H9 (cell line): ENCODE measurements at regions not wholly inside any gene's neighbourhood (a gene's known extent, or its start where the extent isn't known, plus 50 kb on each side); places are given as distances from the start of the nearest gene placed in this dataset.

Source experiments
- DNase-seq: peaks from one replicate; pipeline ENCODE4 v3.0.0-alpha.2; 2017
- H2AFZ ChIP-seq: one replicate; pipeline ENCODE4 v1.6.1; 2013; ENCODE audit warnings: mild to moderate bottlenecking, low read length, control low read depth, moderate library complexity
- H2AK5ac ChIP-seq: 2 replicates; pipeline ENCODE4 v1.6.1; 2013; ENCODE audit warnings: low read length, control low read depth, mixed read lengths; ENCODE audit not compliant: insufficient read length
- H2BK120ac ChIP-seq: one replicate; pipeline ENCODE4 v1.6.1; 2013; ENCODE audit warnings: low read depth, mild to moderate bottlenecking, low read length, control low read depth, inconsistent platforms; ENCODE audit not compliant: poor library complexity, severe bottlenecking
- H2BK12ac ChIP-seq: 2 replicates; pipeline ENCODE4 v1.6.1; 2013; ENCODE audit warnings: low read length, control low read depth, mixed read lengths, low read depth; ENCODE audit not compliant: insufficient read length
- H2BK15ac ChIP-seq: 2 replicates; pipeline ENCODE4 v1.6.1; 2013; ENCODE audit warnings: low read depth, low read length, control low read depth
- H2BK20ac ChIP-seq: one replicate; pipeline ENCODE4 v1.6.1; 2013; ENCODE audit warnings: low read depth, mild to moderate bottlenecking, low read length, control low read depth, inconsistent platforms; ENCODE audit not compliant: poor library complexity, severe bottlenecking
- H2BK5ac ChIP-seq: 2 replicates; pipeline ENCODE4 v1.6.1; 2013; ENCODE audit warnings: low read length, control low read depth, mixed read lengths; ENCODE audit not compliant: insufficient read length
- H3K14ac ChIP-seq: 2 replicates; pipeline ENCODE4 v1.6.1; 2013; ENCODE audit warnings: low read length, control low read depth; ENCODE audit not compliant: insufficient read depth
- H3K18ac ChIP-seq: 2 replicates; pipeline ENCODE4 v1.6.1; 2013; ENCODE audit warnings: low read depth, mild to moderate bottlenecking, mixed read lengths, low read length, control low read depth; ENCODE audit not compliant: insufficient read length
- H3K23ac ChIP-seq: 2 replicates; pipeline ENCODE4 v1.6.1; 2013; ENCODE audit warnings: low read length, control low read depth, mixed read lengths, low read depth; ENCODE audit not compliant: insufficient read length
- H3K23me2 ChIP-seq: 2 replicates; pipeline ENCODE4 v1.6.1; 2013; ENCODE audit warnings: low read depth, mild to moderate bottlenecking, mixed read lengths, low read length, control low read depth; ENCODE audit not compliant: insufficient read length, poor library complexity, severe bottlenecking
- H3K27ac ChIP-seq: 2 replicates; pipeline ENCODE4 v1.5.1; 2013; ENCODE audit warnings: low read length, control low read depth, mixed read lengths, low read depth; ENCODE audit not compliant: insufficient read length
- H3K27me3 ChIP-seq: 2 replicates; pipeline ENCODE4 v1.6.1; 2013; ENCODE audit warnings: low read length, control low read depth, inconsistent platforms; ENCODE audit not compliant: insufficient read depth
- H3K4ac ChIP-seq: 2 replicates; pipeline ENCODE4 v1.6.1; 2013; ENCODE audit warnings: low read depth, mild to moderate bottlenecking, control low read depth, inconsistent platforms, low read length, moderate library complexity
- H3K4me1 ChIP-seq: 2 replicates; pipeline ENCODE4 v1.6.1; 2013; ENCODE audit warnings: low read length, control low read depth, inconsistent platforms; ENCODE audit not compliant: insufficient read depth
- H3K4me2 ChIP-seq: 2 replicates; pipeline ENCODE4 v1.6.1; 2013; ENCODE audit warnings: low read length, control low read depth, mixed read lengths; ENCODE audit not compliant: insufficient read length, insufficient read depth
- H3K56ac ChIP-seq: 2 replicates; pipeline ENCODE4 v1.6.1; 2013; ENCODE audit warnings: low read depth, mild to moderate bottlenecking, mixed read lengths, low read length, control low read depth; ENCODE audit not compliant: insufficient read length
- H3K79me1 ChIP-seq: 2 replicates; pipeline ENCODE4 v1.6.1; 2013; ENCODE audit warnings: low read depth, mild to moderate bottlenecking, moderate library complexity, low read length, control low read depth, inconsistent platforms; ENCODE audit not compliant: insufficient read depth, poor library complexity, severe bottlenecking
- H3K79me2 ChIP-seq: 2 replicates; pipeline ENCODE4 v1.6.1; 2013; ENCODE audit warnings: low read length, control low read depth, inconsistent platforms; ENCODE audit not compliant: insufficient read depth
- H3K9ac ChIP-seq: 2 replicates; pipeline ENCODE4 v1.6.1; 2013; ENCODE audit warnings: low read length, control low read depth, mixed read lengths; ENCODE audit not compliant: insufficient read length; ENCODE audit errors: extremely low read depth
- H3K9me3 ChIP-seq: one replicate; pipeline ENCODE4 v1.6.1; 2013; ENCODE audit warnings: low read depth, low read length, inconsistent platforms; ENCODE audit not compliant: control insufficient read depth
- H3T11ph ChIP-seq: one replicate; pipeline ENCODE4 v1.6.1; 2013; ENCODE audit warnings: mild to moderate bottlenecking, low read length, control low read depth, inconsistent platforms
- H4K20me1 ChIP-seq: one replicate; pipeline ENCODE4 v1.6.1; 2013; ENCODE audit not compliant: control insufficient read depth, insufficient read length, insufficient read depth
- H4K5ac ChIP-seq: 2 replicates; pipeline ENCODE4 v1.6.1; 2013; ENCODE audit warnings: low read depth, mild to moderate bottlenecking, mixed read lengths, low read length, control low read depth; ENCODE audit not compliant: insufficient read length
- H4K8ac ChIP-seq: replicated peaks from 2 replicates; pipeline ENCODE4 v1.6.1; 2013; ENCODE audit warnings: low read length, control low read depth, mixed read lengths, low read depth; ENCODE audit not compliant: insufficient read length
- H4K91ac ChIP-seq: 2 replicates; pipeline ENCODE4 v1.6.1; 2013; ENCODE audit warnings: low read depth, mild to moderate bottlenecking, moderate library complexity, mixed read lengths, low read length, control low read depth; ENCODE audit not compliant: insufficient read length
- H3K27ac Mint-ChIP-seq, 3 experiments: 2 replicates in 2 of 3; 3 replicates in 1 of 3; pipeline ENCODE4 v1.8.0; 2020 to 2021; ENCODE audit warnings: mixed read lengths in 3 of 3, mild to moderate bottlenecking in 1 of 3, moderate library complexity in 1 of 3
- H3K27me3 Mint-ChIP-seq: 2 replicates; pipeline ENCODE4 v1.8.0; 2021; ENCODE audit warnings: low read depth, mild to moderate bottlenecking, moderate library complexity, mixed read lengths
- H3K36me3 Mint-ChIP-seq, 3 experiments: 2 replicates in 2 of 3; 3 replicates in 1 of 3; pipeline ENCODE4 v1.8.0; 2020 to 2021; ENCODE audit warnings: low read depth in 3 of 3, mixed read lengths in 3 of 3; ENCODE audit not compliant: insufficient read depth in 1 of 3
- H3K4me1 Mint-ChIP-seq, 2 experiments: 2 replicates each; pipeline ENCODE4 v1.8.0; 2020; ENCODE audit warnings: mixed read lengths in 2 of 2
- H3K4me3 Mint-ChIP-seq, 2 experiments: 2 replicates in 1 of 2; 3 replicates in 1 of 2; pipeline ENCODE4 v1.8.0; 2020 to 2021; ENCODE audit warnings: mild to moderate bottlenecking in 2 of 2, mixed read lengths in 2 of 2, moderate library complexity in 1 of 2
- H3K9me3 Mint-ChIP-seq, 2 experiments: 2 replicates in 1 of 2; 3 replicates in 1 of 2; pipeline ENCODE4 v1.8.0; 2020; ENCODE audit warnings: mild to moderate bottlenecking in 2 of 2, mixed read lengths in 2 of 2, moderate library complexity in 1 of 2
- WGBS: extraction: QIAGEN DNeasy Blood & Tissue Kit; methylation state at CpG from one replicate; pipeline ENCODE4 v1.1.7; 2013; ENCODE audit warnings: missing lambda C conversion rate, low lambda C conversion rate, mixed read lengths; ENCODE audit not compliant: insufficient read length; ENCODE audit errors: extremely low coverage; 5-methylcytosine and 5-hydroxymethylcytosine counted together
- TF ChIP-seq, protein P1 (sequence below): fragments of 200-600 bp; sonication (generic); conservative IDR thresholded peaks from 3 replicates; pipeline ENCODE4 v1.8.0; 2021; ENCODE audit warnings: antibody characterized with exemption, mild to moderate bottlenecking

GRCh38 chr3:174358252-174358651 lies 500.9 kb upstream of the NAALADL2 start:
- H3K14ac ChIP-seq = no peak overlapping the region
- no peaks in the 10 kb centered on the region for H3K79me1 ChIP-seq
- no peak overlapping the region for H2BK5ac ChIP-seq
- no peak overlapping the region for H2BK20ac ChIP-seq
- H4K20me1 ChIP-seq = no peaks in the 10 kb centered on the region
- no peak overlapping the region for H3T11ph ChIP-seq
- H3K9me3 ChIP-seq = no peaks in the 10 kb centered on the region
- H3K18ac ChIP-seq = no peak overlapping the region
- no peak overlapping the region for H3K23ac ChIP-seq
- no peak overlapping the region for H4K8ac ChIP-seq
- no peak overlapping the region for H3K4ac ChIP-seq
- H3K27ac ChIP-seq = no peak overlapping the region
- H2BK12ac ChIP-seq = no peak overlapping the region
- Mint-ChIP-seq H3K36me3 (0 out of 7 replicates have a peak, but pooled peaks cover 0 to 2% (median 0%) of the 10 kb centered on the region in 3 experiments), H3K27me3 (no peaks in the 10 kb centered on the region), H3K9me3 (no peaks in the 10 kb centered on the region), H3K4me1 (no peaks in the 10 kb centered on the region), H3K27ac (no peak overlapping the region), H3K4me3 (no peak overlapping the region)
- no peak overlapping the region for H3K9ac ChIP-seq
- no peaks in the 10 kb centered on the region for H3K23me2 ChIP-seq
- no peak overlapping the region for H2BK15ac ChIP-seq
- no peak overlapping the region for H3K56ac ChIP-seq
- H2AK5ac ChIP-seq = no peak overlapping the region
- H3K4me1 ChIP-seq = no peaks in the 10 kb centered on the region
- no peak overlapping the region for H3K4me2 ChIP-seq
- H3K79me2 ChIP-seq = no peaks in the 10 kb centered on the region
- H2AFZ ChIP-seq = no peak overlapping the region
- TF ChIP-seq, protein P1, sequence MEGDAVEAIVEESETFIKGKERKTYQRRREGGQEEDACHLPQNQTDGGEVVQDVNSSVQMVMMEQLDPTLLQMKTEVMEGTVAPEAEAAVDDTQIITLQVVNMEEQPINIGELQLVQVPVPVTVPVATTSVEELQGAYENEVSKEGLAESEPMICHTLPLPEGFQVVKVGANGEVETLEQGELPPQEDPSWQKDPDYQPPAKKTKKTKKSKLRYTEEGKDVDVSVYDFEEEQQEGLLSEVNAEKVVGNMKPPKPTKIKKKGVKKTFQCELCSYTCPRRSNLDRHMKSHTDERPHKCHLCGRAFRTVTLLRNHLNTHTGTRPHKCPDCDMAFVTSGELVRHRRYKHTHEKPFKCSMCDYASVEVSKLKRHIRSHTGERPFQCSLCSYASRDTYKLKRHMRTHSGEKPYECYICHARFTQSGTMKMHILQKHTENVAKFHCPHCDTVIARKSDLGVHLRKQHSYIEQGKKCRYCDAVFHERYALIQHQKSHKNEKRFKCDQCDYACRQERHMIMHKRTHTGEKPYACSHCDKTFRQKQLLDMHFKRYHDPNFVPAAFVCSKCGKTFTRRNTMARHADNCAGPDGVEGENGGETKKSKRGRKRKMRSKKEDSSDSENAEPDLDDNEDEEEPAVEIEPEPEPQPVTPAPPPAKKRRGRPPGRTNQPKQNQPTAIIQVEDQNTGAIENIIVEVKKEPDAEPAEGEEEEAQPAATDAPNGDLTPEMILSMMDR = no peak
- no peaks in the 10 kb centered on the region for H3K27me3 ChIP-seq
- H2BK120ac ChIP-seq = no peak overlapping the region
- no peak for DNase-seq
- no peak overlapping the region for H4K91ac ChIP-seq
- H4K5ac ChIP-seq = no peak overlapping the region
- WGBS = no CpG with 5 or more reads among the region's 1 CpG
